ENCODE measurements at regions not wholly inside any gene's neighbourhood (a gene's known extent, or its start where the extent isn't known, plus 50 kb on each side); places are given as distances from the start of the nearest gene placed in this dataset.

DNA sequence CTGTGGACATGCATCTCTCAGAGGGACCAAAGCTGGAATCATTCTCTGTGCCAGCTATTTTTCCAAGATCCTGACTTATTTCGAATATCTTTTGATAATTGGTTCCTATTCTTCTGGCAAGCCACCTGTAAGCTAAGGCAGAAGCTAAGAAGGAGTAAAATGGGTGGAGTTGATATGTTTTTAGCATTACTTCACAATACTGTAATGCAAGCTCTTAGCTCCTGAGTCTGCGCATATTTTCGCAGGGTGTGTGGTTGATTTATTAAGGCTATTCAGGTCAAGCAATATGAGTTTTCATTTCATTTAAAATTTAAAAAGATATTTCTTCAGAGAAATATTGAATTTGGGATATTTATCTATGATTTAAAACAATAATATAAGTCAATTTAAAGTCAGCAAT, 158.5 kb upstream of the ADAMTS16 start:
- no peak for DNase-seq (ENCODE audit: low read depth)

DNA sequence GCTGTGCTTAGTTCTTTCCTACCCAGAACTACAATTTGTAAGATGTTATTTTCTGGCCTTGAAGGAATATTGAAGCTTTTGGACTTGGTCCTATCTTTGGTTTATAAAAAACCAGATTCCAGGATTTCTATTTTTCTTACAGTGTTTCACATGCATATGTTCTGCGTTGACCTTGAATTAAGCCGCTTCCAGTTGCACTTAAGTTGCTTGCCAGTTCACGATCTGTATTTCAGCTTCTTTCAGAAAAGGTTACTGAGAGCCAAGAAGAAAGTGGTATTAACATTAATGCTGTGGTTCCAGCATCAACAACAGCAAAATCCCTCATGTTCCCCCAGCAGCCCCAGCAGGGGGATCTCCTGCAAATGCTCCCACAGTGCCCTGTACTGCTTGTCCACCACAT, 156.4 kb upstream of the ADAMTS16 start:
- in situ Hi-C loops (cut with HindIII; ENCODE audit: low pct_unique_long_range_greater_than_20kb, low sequenced_read_pairs) = no loop called here

More for the DNA sequence above, 158.5 kb upstream of the ADAMTS16 start:
- in situ Hi-C loops (cut with HindIII; ENCODE audit: low pct_unique_long_range_greater_than_20kb, low sequenced_read_pairs) = no loop called here

DNA sequence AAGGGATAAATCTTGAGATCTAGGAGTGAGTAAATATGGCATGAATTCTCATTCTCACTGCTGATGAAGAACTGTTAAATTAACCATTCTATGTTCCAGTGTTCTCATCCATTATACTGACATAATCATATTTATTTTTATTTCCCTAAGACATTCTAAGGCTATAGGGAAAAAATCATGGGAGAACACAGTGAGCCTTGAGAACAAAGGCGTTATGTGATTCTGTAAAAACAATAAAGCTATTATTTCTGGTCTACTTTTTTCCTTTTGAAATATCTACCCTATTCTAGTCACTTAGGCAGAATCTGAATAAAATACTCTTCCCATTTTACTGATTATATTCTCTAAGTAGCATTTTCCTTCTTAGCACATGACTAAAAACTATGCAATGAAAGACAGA, 155.7 kb upstream of the ADAMTS16 start:
- in situ Hi-C loops (cut with HindIII; ENCODE audit: low pct_unique_long_range_greater_than_20kb, low sequenced_read_pairs) = no loop called here

More for the DNA sequence above, 156.4 kb upstream of the ADAMTS16 start:
- no peak for DNase-seq (ENCODE audit: low read depth)

GRCh38 chr5:4987431-4987830, 152.7 kb upstream of the ADAMTS16 start:
- DNase-seq (ENCODE audit: low read depth) = no peak
- in situ Hi-C loops (cut with HindIII; ENCODE audit: low pct_unique_long_range_greater_than_20kb, low sequenced_read_pairs) = no loop called here

More for the DNA sequence above, 155.7 kb upstream of the ADAMTS16 start:
- DNase-seq (ENCODE audit: low read depth) = no peak

GRCh38 chr5:4989118-4989517, 151.0 kb upstream of the ADAMTS16 start:
- peak; percentile 77 for DNase-seq (ENCODE audit: low read depth)
- in situ Hi-C loops (cut with HindIII; ENCODE audit: low pct_unique_long_range_greater_than_20kb, low sequenced_read_pairs) = no loop called here

- DNase-seq (ENCODE audit: low read depth) = no peak
- in situ Hi-C loops (cut with HindIII; ENCODE audit: low pct_unique_long_range_greater_than_20kb, low sequenced_read_pairs) = no loop called here
Observed at GRCh38 chr5:4990017-4990416, 150.1 kb upstream of the ADAMTS16 start.

DNA sequence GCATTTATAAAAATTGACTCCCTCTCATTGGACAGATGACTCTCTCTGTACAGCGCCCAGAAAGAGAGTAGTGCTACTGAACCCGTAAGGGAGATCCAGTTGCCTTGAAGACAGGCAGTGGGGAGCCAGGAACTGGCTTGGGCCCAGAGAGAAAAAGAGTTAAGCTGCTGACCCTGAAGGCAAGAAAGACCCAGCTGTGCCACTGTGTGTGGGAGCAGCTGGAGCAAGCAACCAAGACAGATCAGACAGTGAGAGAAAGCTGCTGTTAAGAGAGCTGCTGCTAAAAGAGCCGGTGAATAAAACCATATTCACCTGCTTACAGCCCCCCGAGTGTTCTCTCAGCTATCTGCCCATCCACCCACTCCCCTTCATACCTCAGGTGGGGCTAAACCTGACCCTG, 149.7 kb upstream of the ADAMTS16 start:
- in situ Hi-C loops (cut with HindIII; ENCODE audit: low pct_unique_long_range_greater_than_20kb, low sequenced_read_pairs) = no loop called here
- no peak for DNase-seq (ENCODE audit: low read depth)

GRCh38 chr5:4991925-4992324, 148.2 kb upstream of the ADAMTS16 start:
- in situ Hi-C loops (cut with HindIII; ENCODE audit: low pct_unique_long_range_greater_than_20kb, low sequenced_read_pairs) = no loop called here

GRCh38 chr5:4995014-4995413, 145.1 kb upstream of the ADAMTS16 start:
- in situ Hi-C loops (cut with HindIII; ENCODE audit: low pct_unique_long_range_greater_than_20kb, low sequenced_read_pairs) = no loop called here
- DNase-seq (ENCODE audit: low read depth) = peak; percentile 14

More at GRCh38 chr5:4991925-4992324, 148.2 kb upstream of the ADAMTS16 start:
- DNase-seq (ENCODE audit: low read depth) = no peak

DNA sequence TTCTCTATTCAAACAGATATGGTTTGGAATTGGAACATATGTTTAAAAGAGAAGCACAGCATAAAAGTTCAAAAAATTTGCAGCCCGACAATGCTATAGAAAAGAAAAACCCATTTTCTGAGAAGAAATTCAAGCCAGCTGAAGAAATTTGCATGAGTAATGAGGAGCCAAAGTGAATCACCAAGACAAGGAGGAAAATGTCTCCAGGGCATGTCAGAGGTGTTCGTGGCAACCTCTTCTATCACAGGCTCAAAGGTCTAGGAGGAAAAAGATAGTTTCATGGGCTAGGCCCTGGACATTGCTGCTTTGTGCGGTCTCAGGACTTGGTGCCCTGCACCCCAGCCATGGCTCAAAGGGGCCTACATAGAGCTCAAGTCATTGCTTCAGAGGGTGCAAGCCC, 134.8 kb upstream of the ADAMTS16 start:
- no peak for DNase-seq (ENCODE audit: low read depth)
- in situ Hi-C loops (cut with HindIII; ENCODE audit: low pct_unique_long_range_greater_than_20kb, low sequenced_read_pairs) = no loop called here

DNA sequence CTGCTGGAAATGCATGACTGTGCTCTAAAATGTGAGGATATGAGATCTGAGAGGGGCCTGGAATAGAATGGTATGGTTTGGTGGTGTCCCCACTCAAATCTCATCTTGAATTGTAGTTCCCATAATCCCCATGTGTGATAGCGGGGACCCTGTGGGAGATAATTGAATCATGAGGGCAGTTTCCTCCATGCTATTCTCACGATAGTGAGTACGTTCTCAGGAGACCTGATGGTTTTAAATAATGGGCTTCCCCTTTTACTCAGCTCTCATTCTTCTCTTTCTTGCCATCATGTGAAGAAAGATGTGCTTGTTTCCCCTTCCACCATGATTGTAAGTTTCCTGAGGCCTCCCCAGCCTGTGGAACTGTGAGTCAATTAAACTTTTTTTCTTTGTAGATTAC, 133.6 kb upstream of the ADAMTS16 start:
- in situ Hi-C loops (cut with HindIII; ENCODE audit: low pct_unique_long_range_greater_than_20kb, low sequenced_read_pairs) = no loop called here
- DNase-seq (ENCODE audit: low read depth) = no peak

- in situ Hi-C loops (cut with HindIII; ENCODE audit: low pct_unique_long_range_greater_than_20kb, low sequenced_read_pairs) = no loop called here
- DNase-seq (ENCODE audit: low read depth) = no peak
Observed at GRCh38 chr5:5009240-5009639, 130.9 kb upstream of the ADAMTS16 start.

DNA sequence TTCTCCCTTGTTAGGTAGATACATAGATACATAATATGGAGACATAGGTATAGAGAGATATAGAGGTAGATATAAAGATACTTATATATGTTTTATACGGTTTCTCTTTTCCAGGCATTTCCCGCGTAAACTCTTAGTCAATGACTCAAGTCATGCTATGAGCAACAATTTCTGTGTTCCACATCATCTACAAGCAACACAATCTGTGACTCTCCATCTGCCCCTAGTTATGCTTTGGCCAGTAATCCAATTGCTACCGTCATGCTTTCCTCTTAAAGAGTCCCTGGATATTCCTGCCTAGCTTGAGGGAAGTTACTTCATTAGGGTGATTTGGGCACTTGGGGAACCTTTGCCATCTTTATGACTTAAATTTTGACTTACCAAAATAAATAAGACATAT, 129.0 kb upstream of the ADAMTS16 start:
- DNase-seq (ENCODE audit: low read depth) = no peak
- in situ Hi-C loops (cut with HindIII; ENCODE audit: low pct_unique_long_range_greater_than_20kb, low sequenced_read_pairs) = no loop called here

GRCh38 chr5:5014586-5015235, 125.4 kb upstream of the ADAMTS16 start:
- DNase-seq (ENCODE audit: low read depth) = no peak
- in situ Hi-C loops (cut with HindIII; ENCODE audit: low pct_unique_long_range_greater_than_20kb, low sequenced_read_pairs) = no loop called here

- peak; percentile 43 for DNase-seq (ENCODE audit: low read depth)
- in situ Hi-C loops (cut with HindIII; ENCODE audit: low pct_unique_long_range_greater_than_20kb, low sequenced_read_pairs) = no loop called here
Observed at GRCh38 chr5:5017827-5018577, 122.1 kb upstream of the ADAMTS16 start.

DNA sequence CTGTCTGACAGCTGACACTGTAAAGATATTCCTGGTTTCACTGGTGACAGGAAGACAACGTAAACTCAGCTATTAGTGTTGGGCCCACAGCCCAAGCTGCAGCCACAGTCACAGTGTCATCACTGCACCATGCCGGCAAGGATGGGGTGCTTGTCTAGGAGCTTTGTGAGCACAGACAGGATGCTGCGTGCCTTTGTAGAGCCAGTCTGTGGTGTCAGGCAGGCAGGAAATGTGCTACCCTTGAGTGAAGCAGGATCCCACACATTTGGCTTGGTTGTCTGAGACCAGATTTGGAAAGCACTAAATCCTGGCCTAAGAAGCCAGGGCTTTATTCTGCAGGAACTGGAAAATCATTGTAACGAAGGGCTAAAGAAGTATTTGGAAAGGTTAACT, 121.6 kb upstream of the ADAMTS16 start:
- in situ Hi-C loops (cut with HindIII; ENCODE audit: low pct_unique_long_range_greater_than_20kb, low sequenced_read_pairs) = no loop called here
- no peak for DNase-seq (ENCODE audit: low read depth)

GRCh38 chr5:5021436-5021835, 118.7 kb upstream of the ADAMTS16 start:
- DNase-seq (ENCODE audit: low read depth) = no peak
- in situ Hi-C loops (cut with HindIII; ENCODE audit: low pct_unique_long_range_greater_than_20kb, low sequenced_read_pairs) = no loop called here

DNA sequence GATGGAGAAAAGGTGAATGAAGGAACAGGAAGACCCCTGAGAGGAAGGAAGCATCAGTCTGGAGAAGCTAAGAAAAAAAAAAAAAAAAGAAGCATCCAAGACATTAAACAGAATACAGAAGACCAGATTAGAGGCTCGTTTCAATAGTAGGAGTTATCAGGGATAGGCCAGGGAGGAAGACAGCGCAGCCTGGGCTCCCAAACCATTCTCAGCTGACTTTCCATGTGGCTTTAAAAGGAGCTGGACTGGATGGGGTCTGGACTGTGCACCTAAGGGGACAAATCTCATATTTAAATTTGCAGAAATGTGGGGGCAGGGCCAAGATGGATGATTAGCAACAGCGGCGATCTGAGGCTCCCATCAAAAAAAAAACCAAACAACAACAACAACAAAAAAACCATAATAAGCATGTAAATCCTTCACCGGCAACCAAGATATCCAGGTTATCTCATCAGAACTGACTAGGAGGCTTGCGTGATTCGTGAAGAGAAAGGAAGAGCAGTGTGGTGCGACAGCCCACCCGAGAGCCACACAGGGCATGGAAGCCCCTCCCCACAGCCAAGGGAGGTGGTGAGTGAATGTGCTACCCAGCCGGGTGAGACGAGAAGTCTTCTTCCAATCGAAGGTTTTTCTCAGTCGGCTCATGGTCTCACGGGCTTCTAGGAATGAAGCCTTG, 114.9 kb upstream of the ADAMTS16 start:
- in situ Hi-C loops (cut with HindIII; ENCODE audit: low pct_unique_long_range_greater_than_20kb, low sequenced_read_pairs) = no loop called here
- DNase-seq (ENCODE audit: low read depth) = peak; percentile 11

- in situ Hi-C loops (cut with HindIII; ENCODE audit: low pct_unique_long_range_greater_than_20kb, low sequenced_read_pairs) = no loop called here
- DNase-seq (ENCODE audit: low read depth) = peak; percentile 96
Observed at GRCh38 chr5:5025774-5026408, 114.2 kb upstream of the ADAMTS16 start.
